Fibroblast of lung (primary cell): ENCODE measurements at regions not wholly inside any gene's neighbourhood (a gene's known extent, or its start where the extent isn't known, plus 50 kb on each side); places are given as distances from the start of the nearest gene placed in this dataset.

Source experiments
- DNase-seq, 2 donors: peaks; one replicate each; pipeline versions ENCODE4 v3.0.0 to v3.0.0-alpha.2; 2010; ENCODE audit warnings: low read depth in 2 of 2
- H2AFZ ChIP-seq: 2 replicates; pipeline ENCODE4 v1.5.1; 2012; ENCODE audit warnings: low read length, control low read depth, inconsistent platforms
- H3K27ac ChIP-seq: 2 replicates; pipeline ENCODE4 v1.5.1; 2011; ENCODE audit warnings: low read length, control low read depth; ENCODE audit not compliant: insufficient read depth
- H3K27me3 ChIP-seq: 2 replicates; pipeline ENCODE4 v1.5.1; 2011; ENCODE audit warnings: mild to moderate bottlenecking, low read length; ENCODE audit not compliant: control insufficient read depth, insufficient read depth
- H3K36me3 ChIP-seq: 2 replicates; pipeline ENCODE4 v1.5.1; 2011; ENCODE audit warnings: low read length; ENCODE audit not compliant: control insufficient read depth, insufficient read depth
- H3K4me1 ChIP-seq: 2 replicates; pipeline ENCODE4 v1.5.1; 2011; ENCODE audit warnings: low read length; ENCODE audit not compliant: control insufficient read depth, insufficient read depth; ENCODE audit errors: extremely low read depth
- H3K4me2 ChIP-seq: 2 replicates; pipeline ENCODE4 v1.5.1; 2011; ENCODE audit warnings: low read length, control low read depth; ENCODE audit not compliant: insufficient read depth; ENCODE audit errors: extremely low read depth
- H3K4me3 ChIP-seq, 4 experiments: fragments of 200-600 bp in 1 of 4; sonication (generic) in 1 of 4; replicated peaks in 1 of 4; 2 replicates each; pipeline ENCODE4 v1.5.1; 2011 to 2016; ENCODE audit warnings: low read length in 4 of 4, low read depth in 3 of 4, mild to moderate bottlenecking in 3 of 4, control low read depth in 2 of 4, inconsistent platforms in 1 of 4, mixed read lengths in 1 of 4; ENCODE audit not compliant: insufficient read depth in 1 of 4; ENCODE audit errors: control extremely low read depth in 1 of 4
- H3K79me2 ChIP-seq: 2 replicates; pipeline ENCODE4 v1.5.1; 2012; ENCODE audit warnings: mild to moderate bottlenecking, low read length, inconsistent platforms; ENCODE audit not compliant: control insufficient read depth, insufficient read depth
- H3K9ac ChIP-seq: 2 replicates; pipeline ENCODE4 v1.5.1; 2011; ENCODE audit warnings: mild to moderate bottlenecking, low read length, control low read depth; ENCODE audit not compliant: insufficient read depth
- H3K9me3 ChIP-seq: 2 replicates; pipeline ENCODE4 v1.5.1; 2012; ENCODE audit warnings: low read depth, low read length; ENCODE audit not compliant: control insufficient read depth, insufficient read depth
- H4K20me1 ChIP-seq: 2 replicates; pipeline ENCODE4 v1.5.1; 2011; ENCODE audit warnings: low read length; ENCODE audit not compliant: control insufficient read depth, insufficient read depth; ENCODE audit errors: extremely low read depth
- EZH2 ChIP-seq: IDR thresholded peaks from 2 replicates; pipeline ENCODE4 v1.5.1; 2012; ENCODE audit warnings: low read length, control low read depth, mild to moderate bottlenecking; ENCODE audit errors: missing control alignments
- TF ChIP-seq, protein P1 (sequence below), 2 donors: IDR thresholded peaks in 1 of 2; conservative IDR thresholded peaks in 1 of 2; 1 replicate in 1 of 2; 2 replicates in 1 of 2; pipeline ENCODE4 v1.5.1; 2011 to 2012; ENCODE audit warnings: low read length in 2 of 2, control low read depth in 1 of 2, inconsistent platforms in 1 of 2, low read depth in 1 of 2, mild to moderate bottlenecking in 1 of 2

GRCh38 chr5:74934949-74935751 lies 69.0 kb upstream of the FAM169A start:
- no peak overlapping the region for H3K27ac ChIP-seq
- no peaks in the 10 kb centered on the region for H3K79me2 ChIP-seq
- no peak overlapping the region for H3K4me3 ChIP-seq
- TF ChIP-seq, protein P1, sequence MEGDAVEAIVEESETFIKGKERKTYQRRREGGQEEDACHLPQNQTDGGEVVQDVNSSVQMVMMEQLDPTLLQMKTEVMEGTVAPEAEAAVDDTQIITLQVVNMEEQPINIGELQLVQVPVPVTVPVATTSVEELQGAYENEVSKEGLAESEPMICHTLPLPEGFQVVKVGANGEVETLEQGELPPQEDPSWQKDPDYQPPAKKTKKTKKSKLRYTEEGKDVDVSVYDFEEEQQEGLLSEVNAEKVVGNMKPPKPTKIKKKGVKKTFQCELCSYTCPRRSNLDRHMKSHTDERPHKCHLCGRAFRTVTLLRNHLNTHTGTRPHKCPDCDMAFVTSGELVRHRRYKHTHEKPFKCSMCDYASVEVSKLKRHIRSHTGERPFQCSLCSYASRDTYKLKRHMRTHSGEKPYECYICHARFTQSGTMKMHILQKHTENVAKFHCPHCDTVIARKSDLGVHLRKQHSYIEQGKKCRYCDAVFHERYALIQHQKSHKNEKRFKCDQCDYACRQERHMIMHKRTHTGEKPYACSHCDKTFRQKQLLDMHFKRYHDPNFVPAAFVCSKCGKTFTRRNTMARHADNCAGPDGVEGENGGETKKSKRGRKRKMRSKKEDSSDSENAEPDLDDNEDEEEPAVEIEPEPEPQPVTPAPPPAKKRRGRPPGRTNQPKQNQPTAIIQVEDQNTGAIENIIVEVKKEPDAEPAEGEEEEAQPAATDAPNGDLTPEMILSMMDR (conservative IDR thresholded peaks at IDR 0.05 in 1 of 2, IDR thresholded peaks at IDR 0.05 in 1 of 2; ENCODE audit: low read depth in 1 of 2, low read length in 2 of 2): peak; percentile 34 to 41
- no peak for TF ChIP-seq EZH2
- H3K4me1 ChIP-seq: peaks cover 2% of the 10 kb centered on the region
- H3K27me3 ChIP-seq: no peaks in the 10 kb centered on the region
- no peaks in the 10 kb centered on the region for H4K20me1 ChIP-seq
- peak overlapping the region; percentile 3 for H2AFZ ChIP-seq
- H3K4me2 ChIP-seq: no peak overlapping the region
- peak; percentile 52 to 54 for DNase-seq
- H3K9me3 ChIP-seq: no peaks in the 10 kb centered on the region
- H3K36me3 ChIP-seq: no peaks in the 10 kb centered on the region
- no peak overlapping the region for H3K9ac ChIP-seq

- TF ChIP-seq, protein P1 (conservative IDR thresholded peaks at IDR 0.05 in 1 of 2, IDR thresholded peaks at IDR 0.05 in 1 of 2; ENCODE audit: low read depth in 1 of 2, low read length in 2 of 2): no peak
- TF ChIP-seq EZH2: no peak
- no peaks in the 10 kb centered on the region for H3K27me3 ChIP-seq
- no peaks in the 10 kb centered on the region for H3K79me2 ChIP-seq
- H3K36me3 ChIP-seq: no peaks in the 10 kb centered on the region
- H3K27ac ChIP-seq: no peak overlapping the region
- no peaks in the 10 kb centered on the region for H3K9me3 ChIP-seq
- H3K4me2 ChIP-seq: no peak overlapping the region
- DNase-seq: no peak
- no peaks in the 10 kb centered on the region for H4K20me1 ChIP-seq
- H3K9ac ChIP-seq: no peak overlapping the region
- H3K4me1 ChIP-seq: no peaks in the 10 kb centered on the region
- no peak overlapping the region for H2AFZ ChIP-seq
- no peak overlapping the region for H3K4me3 ChIP-seq
Measured at GRCh38 chr5:74927336-74927735, 61.1 kb upstream of the FAM169A start.

GRCh38 chr5:74919487-74919886 lies 53.3 kb upstream of the FAM169A start:
- Histone ChIP-seq H3K79me2 (no peaks in the 10 kb centered on the region), H3K4me2 (no peak overlapping the region), H3K4me1 (no peaks in the 10 kb centered on the region), H3K27me3 (no peaks in the 10 kb centered on the region), H2AFZ (no peak overlapping the region), H3K9ac (no peak overlapping the region), H3K36me3 (no peaks in the 10 kb centered on the region), H3K4me3 (no peak overlapping the region), H4K20me1 (no peaks in the 10 kb centered on the region), H3K27ac (no peak overlapping the region), H3K9me3 (no peaks in the 10 kb centered on the region)
- DNase-seq: peak; percentile 58 to 80
- no peak for TF ChIP-seq EZH2
- TF ChIP-seq, protein P1 (conservative IDR thresholded peaks at IDR 0.05 in 1 of 2, IDR thresholded peaks at IDR 0.05 in 1 of 2; ENCODE audit: low read depth in 1 of 2, low read length in 2 of 2): peak; percentile 57
